ENCODE measurements at regions not wholly inside any gene's neighbourhood (a gene's known extent, or its start where the extent isn't known, plus 50 kb on each side); places are given as distances from the start of the nearest gene placed in this dataset.

DNA sequence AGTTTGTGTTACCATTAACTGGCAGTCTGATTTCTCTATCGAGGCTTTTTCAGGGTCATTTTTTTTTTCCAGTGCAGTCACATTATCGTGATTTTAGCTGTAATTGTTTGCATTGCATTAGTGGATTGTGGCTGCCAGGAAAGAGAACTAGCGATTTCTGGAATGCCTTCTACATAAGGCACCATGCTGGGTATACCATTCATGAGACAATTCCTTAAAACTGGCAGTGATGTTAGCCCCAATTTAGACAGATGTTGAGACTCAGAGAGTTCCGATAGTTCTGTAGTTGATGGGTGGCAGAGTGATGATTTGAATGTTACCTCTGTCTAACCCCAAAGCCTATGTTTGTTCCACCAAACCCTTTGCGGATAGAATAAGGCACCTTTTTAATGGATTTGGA, 175.4 kb upstream of the TENM3 start:
- no peaks in the 10 kb centered on the region for H3K36me3 ChIP-seq (ENCODE audit: low read depth)
- DNase-seq (ENCODE audit: low spot score), result no peak
- no peaks in the 10 kb centered on the region for H3K9me3 ChIP-seq (ENCODE audit: severe bottlenecking)
- no peak overlapping the region for H3K27ac ChIP-seq (ENCODE audit: poor library complexity, severe bottlenecking)
- TF ChIP-seq, protein P1, sequence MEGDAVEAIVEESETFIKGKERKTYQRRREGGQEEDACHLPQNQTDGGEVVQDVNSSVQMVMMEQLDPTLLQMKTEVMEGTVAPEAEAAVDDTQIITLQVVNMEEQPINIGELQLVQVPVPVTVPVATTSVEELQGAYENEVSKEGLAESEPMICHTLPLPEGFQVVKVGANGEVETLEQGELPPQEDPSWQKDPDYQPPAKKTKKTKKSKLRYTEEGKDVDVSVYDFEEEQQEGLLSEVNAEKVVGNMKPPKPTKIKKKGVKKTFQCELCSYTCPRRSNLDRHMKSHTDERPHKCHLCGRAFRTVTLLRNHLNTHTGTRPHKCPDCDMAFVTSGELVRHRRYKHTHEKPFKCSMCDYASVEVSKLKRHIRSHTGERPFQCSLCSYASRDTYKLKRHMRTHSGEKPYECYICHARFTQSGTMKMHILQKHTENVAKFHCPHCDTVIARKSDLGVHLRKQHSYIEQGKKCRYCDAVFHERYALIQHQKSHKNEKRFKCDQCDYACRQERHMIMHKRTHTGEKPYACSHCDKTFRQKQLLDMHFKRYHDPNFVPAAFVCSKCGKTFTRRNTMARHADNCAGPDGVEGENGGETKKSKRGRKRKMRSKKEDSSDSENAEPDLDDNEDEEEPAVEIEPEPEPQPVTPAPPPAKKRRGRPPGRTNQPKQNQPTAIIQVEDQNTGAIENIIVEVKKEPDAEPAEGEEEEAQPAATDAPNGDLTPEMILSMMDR (IDR thresholded peaks at IDR 0.05; ENCODE audit: poor library complexity, severe bottlenecking), result no peak
- H3K4me3 ChIP-seq (ENCODE audit: severe bottlenecking), result no peak overlapping the region
- peaks cover 7% of the 10 kb centered on the region for H3K4me1 ChIP-seq (ENCODE audit: insufficient read depth, poor library complexity, severe bottlenecking)
- ATAC-seq (ENCODE audit: low read depth), result no peak
- no peaks in the 10 kb centered on the region for H3K27me3 ChIP-seq (ENCODE audit: insufficient read depth, poor library complexity, severe bottlenecking)

DNA sequence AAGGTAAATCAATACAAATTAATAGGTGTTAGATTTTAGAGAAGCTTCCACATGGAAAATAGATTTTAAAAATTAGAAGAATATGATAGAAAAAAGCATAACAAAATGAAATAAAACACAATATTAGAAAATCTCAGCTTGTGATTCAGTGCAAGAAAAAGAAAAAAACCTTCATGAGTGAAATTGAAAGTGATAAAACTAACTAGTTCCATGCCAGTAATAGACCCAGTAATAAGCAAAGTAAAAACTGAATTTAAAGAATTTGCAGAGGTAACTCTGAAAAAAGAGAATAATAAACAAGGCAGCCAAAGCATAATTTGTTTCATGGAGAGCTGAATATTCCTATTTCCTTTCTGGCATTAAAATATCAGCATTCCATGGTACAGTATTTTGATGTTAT, 174.3 kb upstream of the TENM3 start:
- no peaks in the 10 kb centered on the region for H3K36me3 ChIP-seq (ENCODE audit: low read depth)
- H3K27ac ChIP-seq (ENCODE audit: poor library complexity, severe bottlenecking), result no peak overlapping the region
- no peaks in the 10 kb centered on the region for H3K9me3 ChIP-seq (ENCODE audit: severe bottlenecking)
- no peak overlapping the region for H3K4me3 ChIP-seq (ENCODE audit: severe bottlenecking)
- no peaks in the 10 kb centered on the region for H3K27me3 ChIP-seq (ENCODE audit: insufficient read depth, poor library complexity, severe bottlenecking)
- TF ChIP-seq, protein P1 (IDR thresholded peaks at IDR 0.05; ENCODE audit: poor library complexity, severe bottlenecking), result no peak
- DNase-seq (ENCODE audit: low spot score) (no peak), ATAC-seq (ENCODE audit: low read depth) (no peak)
- H3K4me1 ChIP-seq (ENCODE audit: insufficient read depth, poor library complexity, severe bottlenecking), result no peaks in the 10 kb centered on the region

DNA sequence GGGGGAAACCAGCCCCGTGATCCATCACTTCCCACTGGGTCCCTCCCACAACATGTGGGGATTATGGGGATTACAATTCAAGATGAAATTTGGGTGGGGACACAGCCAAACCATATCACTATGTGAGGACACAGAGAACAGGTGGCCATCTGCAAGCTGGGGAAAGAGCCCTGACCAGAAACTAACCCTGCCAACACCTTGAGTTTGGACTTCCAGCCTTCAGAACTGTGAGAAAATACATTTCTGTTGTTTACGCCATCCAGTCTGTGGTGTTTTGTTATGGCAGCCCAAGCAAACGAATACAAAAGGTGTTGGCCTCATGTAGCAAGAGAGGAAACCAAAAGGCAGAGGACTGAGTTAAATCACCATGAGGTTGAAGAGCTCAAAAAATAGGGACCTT, 169.9 kb upstream of the TENM3 start:
- Histone ChIP-seq H3K4me1 (ENCODE audit: insufficient read depth, poor library complexity, severe bottlenecking) (no peaks in the 10 kb centered on the region), H3K9me3 (ENCODE audit: severe bottlenecking) (no peaks in the 10 kb centered on the region), H3K4me3 (ENCODE audit: severe bottlenecking) (no peak overlapping the region), H3K27me3 (ENCODE audit: insufficient read depth, poor library complexity, severe bottlenecking) (no peaks in the 10 kb centered on the region), H3K27ac (ENCODE audit: poor library complexity, severe bottlenecking) (no peak overlapping the region), H3K36me3 (ENCODE audit: low read depth) (no peaks in the 10 kb centered on the region)
- no peak for DNase-seq (ENCODE audit: low spot score)
- TF ChIP-seq, protein P1 (IDR thresholded peaks at IDR 0.05; ENCODE audit: poor library complexity, severe bottlenecking), result no peak
- no peak for ATAC-seq (ENCODE audit: low read depth)

DNA sequence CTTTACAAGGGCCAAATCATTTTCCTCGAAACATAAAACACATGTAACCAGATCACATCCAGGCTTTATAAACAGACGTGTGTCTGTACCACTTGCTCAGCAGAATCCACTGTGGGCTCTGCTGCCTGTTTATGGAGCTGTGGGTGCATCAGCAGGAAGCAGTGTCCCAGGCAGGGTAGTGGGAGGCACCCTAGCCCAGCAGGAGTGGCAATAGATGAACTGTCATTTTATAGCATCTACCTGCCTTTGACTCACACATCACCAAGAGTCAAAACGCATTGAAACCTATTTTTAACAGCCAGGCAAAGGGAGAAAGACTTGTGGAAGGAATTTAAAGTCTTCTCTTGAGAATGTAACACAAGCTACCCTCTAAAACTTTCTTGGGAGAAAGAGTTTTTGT, 169.1 kb upstream of the TENM3 start:
- TF ChIP-seq, protein P1 (IDR thresholded peaks at IDR 0.05; ENCODE audit: poor library complexity, severe bottlenecking), result no peak
- Histone ChIP-seq H3K27ac (ENCODE audit: poor library complexity, severe bottlenecking) (no peak overlapping the region), H3K4me1 (ENCODE audit: insufficient read depth, poor library complexity, severe bottlenecking) (no peaks in the 10 kb centered on the region), H3K4me3 (ENCODE audit: severe bottlenecking) (no peak overlapping the region), H3K27me3 (ENCODE audit: insufficient read depth, poor library complexity, severe bottlenecking) (no peaks in the 10 kb centered on the region), H3K9me3 (ENCODE audit: severe bottlenecking) (no peaks in the 10 kb centered on the region), H3K36me3 (ENCODE audit: low read depth) (no peaks in the 10 kb centered on the region)
- no peak for DNase-seq (ENCODE audit: low spot score)
- ATAC-seq (ENCODE audit: low read depth), result no peak

DNA sequence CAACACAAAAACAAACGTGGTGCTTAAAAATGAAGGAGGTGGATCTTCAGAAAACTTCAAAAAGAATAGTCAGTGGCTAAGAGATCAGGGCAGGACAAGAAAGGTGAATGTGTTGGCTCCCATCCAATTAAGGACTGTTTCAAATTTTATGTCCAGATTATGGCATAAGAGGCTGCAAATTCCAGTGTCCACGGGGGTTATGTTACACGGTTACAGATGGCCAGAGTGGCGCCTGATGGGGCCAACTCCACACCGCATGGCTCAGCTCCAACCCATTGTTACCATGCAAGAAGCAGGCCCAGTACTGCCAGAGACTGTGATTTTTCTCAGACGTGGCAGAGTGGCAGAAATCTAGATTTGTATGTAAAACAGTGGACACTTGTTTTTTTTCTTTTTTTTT, 168.4 kb upstream of the TENM3 start:
- Histone ChIP-seq H3K36me3 (ENCODE audit: low read depth) (no peaks in the 10 kb centered on the region), H3K9me3 (ENCODE audit: severe bottlenecking) (no peaks in the 10 kb centered on the region), H3K4me3 (ENCODE audit: severe bottlenecking) (no peak overlapping the region), H3K27ac (ENCODE audit: poor library complexity, severe bottlenecking) (no peak overlapping the region), H3K27me3 (ENCODE audit: insufficient read depth, poor library complexity, severe bottlenecking) (no peaks in the 10 kb centered on the region), H3K4me1 (ENCODE audit: insufficient read depth, poor library complexity, severe bottlenecking) (no peaks in the 10 kb centered on the region)
- TF ChIP-seq, protein P1 (IDR thresholded peaks at IDR 0.05; ENCODE audit: poor library complexity, severe bottlenecking), result no peak
- ATAC-seq (ENCODE audit: low read depth), result no peak
- no peak for DNase-seq (ENCODE audit: low spot score)

Data from RWPE2 (cell line).